ENCODE measurements at regions not wholly inside any gene's neighbourhood (a gene's known extent, or its start where the extent isn't known, plus 50 kb on each side); places are given as distances from the start of the nearest gene placed in this dataset.

GRCh38 chr15:49752517-49752916 is 131.7 kb downstream of the DTWD1 start:
- TF ChIP-seq RAD21 (IDR thresholded peaks at IDR 0.05; ENCODE audit: low read depth) (no peak), CREB1 (IDR thresholded peaks at IDR 0.05; ENCODE audit: low read depth) (no peak), EP300 (IDR thresholded peaks at IDR 0.05; ENCODE audit: borderline replicate concordance) (no peak), MAX (IDR thresholded peaks at IDR 0.05) (no peak), REST (IDR thresholded peaks at IDR 0.05; ENCODE audit: low read depth) (no peak), YY1 (IDR thresholded peaks at IDR 0.05; ENCODE audit: low read depth) (no peak), TEAD4 (IDR thresholded peaks at IDR 0.05) (no peak), CEBPB (IDR thresholded peaks at IDR 0.05) (no peak), FOXM1 (IDR thresholded peaks at IDR 0.05; ENCODE audit: borderline replicate concordance, low read depth) (no peak), EGR1 (IDR thresholded peaks at IDR 0.05) (no peak)
